ENCODE measurements at regions not wholly inside any gene's neighbourhood (a gene's known extent, or its start where the extent isn't known, plus 50 kb on each side); places are given as distances from the start of the nearest gene placed in this dataset.

- no peak for TF ChIP-seq CTCF (IDR thresholded peaks at IDR 0.05; ENCODE audit: low read depth, low read length, missing control alignments)
- in situ Hi-C loops (cut with HindIII; ENCODE audit: low sequenced_read_pairs), result no loop called here
- no peak overlapping the region for H3K4me3 ChIP-seq (ENCODE audit: low read depth, low read length)
- no peak for DNase-seq (ENCODE audit: low read depth)
These were observed 305.4 kb upstream of the KIF2A start for GRCh38 chr5:62000646-62001045.

DNA sequence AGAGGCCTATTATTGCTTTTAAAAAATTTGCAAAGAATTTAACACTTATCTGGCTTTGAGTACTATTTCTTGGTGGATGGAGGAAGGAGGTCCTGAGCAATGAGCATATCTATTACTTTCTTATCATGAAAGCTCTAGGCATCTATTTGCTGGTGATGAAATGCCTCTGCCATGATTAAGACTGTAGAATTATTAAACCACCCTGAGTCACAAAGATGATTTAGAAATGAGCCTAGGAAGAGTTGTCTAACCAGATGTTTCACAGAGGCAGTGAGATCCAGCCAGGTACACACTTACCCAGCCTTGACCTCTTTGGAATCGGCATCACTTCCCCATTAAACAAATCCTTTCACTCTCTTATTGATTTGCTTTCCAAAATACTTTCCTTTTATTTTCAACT, 304.4 kb upstream of the KIF2A start:
- no peak for TF ChIP-seq CTCF (IDR thresholded peaks at IDR 0.05; ENCODE audit: low read depth, low read length, missing control alignments)
- DNase-seq (ENCODE audit: low read depth), result no peak
- H3K4me3 ChIP-seq (ENCODE audit: low read depth, low read length), result no peak overlapping the region
- in situ Hi-C loops (cut with HindIII; ENCODE audit: low sequenced_read_pairs), result no loop called here

DNA sequence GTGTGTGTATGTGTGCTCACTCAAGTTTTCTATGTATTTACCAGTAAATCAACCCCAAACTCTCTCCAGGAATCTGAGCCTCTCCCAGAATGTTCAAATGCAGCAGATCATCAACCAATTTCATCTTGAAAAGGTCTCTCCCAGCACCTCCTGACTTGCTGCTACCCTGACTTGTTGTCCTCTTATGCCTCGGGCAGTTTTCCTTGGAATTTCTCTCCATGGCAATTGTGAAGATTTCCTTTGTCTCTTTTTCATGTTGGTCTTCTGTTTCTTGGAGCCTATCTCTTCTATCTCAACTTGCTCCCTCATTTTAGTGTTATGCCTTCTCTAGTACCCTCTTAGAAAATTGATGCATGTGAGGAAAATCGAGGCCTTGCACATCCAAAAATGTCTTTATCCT, 303.6 kb upstream of the KIF2A start:
- no peak overlapping the region for H3K4me3 ChIP-seq (ENCODE audit: low read depth, low read length)
- DNase-seq (ENCODE audit: low read depth), result no peak
- TF ChIP-seq CTCF (IDR thresholded peaks at IDR 0.05; ENCODE audit: low read depth, low read length, missing control alignments), result no peak
- in situ Hi-C loops (cut with HindIII; ENCODE audit: low sequenced_read_pairs), result no loop called here

GRCh38 chr5:62005551-62005950, 300.5 kb upstream of the KIF2A start:
- no peak for TF ChIP-seq CTCF (IDR thresholded peaks at IDR 0.05; ENCODE audit: low read depth, low read length, missing control alignments)
- DNase-seq (ENCODE audit: low read depth), result no peak
- H3K4me3 ChIP-seq (ENCODE audit: low read depth, low read length), result no peak overlapping the region
- in situ Hi-C loops (cut with HindIII; ENCODE audit: low sequenced_read_pairs), result no loop called here

DNA sequence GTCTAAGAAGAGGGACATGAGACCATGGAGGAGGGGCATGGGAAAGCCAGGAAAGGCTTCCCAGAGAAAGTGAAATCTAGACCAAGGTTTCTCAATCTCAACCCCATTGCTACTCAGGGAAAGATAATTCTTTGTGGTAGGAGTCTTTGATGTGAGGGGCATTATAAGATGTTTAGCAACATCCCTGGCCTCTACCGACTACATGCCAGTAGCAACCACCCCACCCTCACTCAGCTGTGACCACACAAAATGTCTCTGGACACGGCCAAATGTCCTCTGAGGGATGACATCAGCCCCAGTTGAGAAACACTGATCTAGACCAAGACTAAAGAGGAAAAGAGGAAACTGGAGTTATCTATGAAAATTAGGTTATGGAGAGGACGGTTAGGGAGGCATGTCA, 298.5 kb upstream of the KIF2A start:
- in situ Hi-C loops (cut with HindIII; ENCODE audit: low sequenced_read_pairs), result no loop called here
- DNase-seq (ENCODE audit: low read depth), result no peak
- TF ChIP-seq CTCF (IDR thresholded peaks at IDR 0.05; ENCODE audit: low read depth, low read length, missing control alignments), result no peak
- no peak overlapping the region for H3K4me3 ChIP-seq (ENCODE audit: low read depth, low read length)

DNA sequence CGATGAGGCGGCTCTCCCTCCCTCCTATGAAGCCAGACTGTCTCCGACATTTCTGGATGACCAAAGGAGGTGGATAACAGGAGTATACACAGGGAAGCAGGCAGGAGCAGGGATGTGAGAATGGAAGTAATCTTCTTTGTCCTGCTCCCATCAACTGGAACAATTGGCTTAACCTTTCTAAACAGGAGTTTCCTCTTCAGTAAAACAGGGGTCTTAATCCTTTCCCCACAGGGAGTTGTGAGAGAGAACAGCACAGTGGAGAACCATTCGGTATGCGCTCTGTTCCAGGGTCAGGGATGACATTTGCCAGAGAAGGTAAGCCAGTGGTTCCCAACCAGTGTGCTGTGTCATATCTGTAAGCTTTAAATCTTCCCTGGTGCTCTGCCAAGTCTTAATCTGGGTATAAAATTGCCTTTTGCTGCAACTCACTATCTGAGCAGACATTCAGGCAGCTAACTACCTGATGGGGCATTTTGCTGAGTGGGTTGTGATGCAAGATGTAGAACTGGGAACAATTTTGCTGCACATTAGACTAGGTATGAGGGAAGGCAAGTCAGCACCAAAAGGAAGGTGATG, 294.8 kb upstream of the KIF2A start:
- no peak for DNase-seq (ENCODE audit: low read depth)
- TF ChIP-seq CTCF (IDR thresholded peaks at IDR 0.05; ENCODE audit: low read depth, low read length, missing control alignments), result no peak
- in situ Hi-C loops (cut with HindIII; ENCODE audit: low sequenced_read_pairs), result no loop called here
- no peak overlapping the region for H3K4me3 ChIP-seq (ENCODE audit: low read depth, low read length)

DNA sequence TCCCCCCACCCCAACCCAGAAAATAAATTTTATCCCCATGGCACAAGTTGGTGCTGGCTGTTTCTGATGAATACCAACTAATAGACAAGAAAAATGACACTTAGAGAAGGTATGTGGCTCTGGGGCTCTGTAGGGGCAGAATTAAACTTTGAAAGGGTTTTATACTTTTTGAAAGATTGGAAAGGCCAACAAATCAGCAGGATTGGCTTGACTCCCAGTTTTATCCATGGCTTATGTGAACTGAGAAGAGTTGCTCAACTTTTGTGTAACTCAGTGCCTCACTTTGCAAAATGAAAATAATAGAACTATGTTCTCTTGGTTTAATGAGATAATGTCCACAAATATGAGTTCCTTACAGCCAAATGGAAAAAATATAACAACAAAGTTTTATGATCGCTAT, 288.9 kb upstream of the KIF2A start:
- TF ChIP-seq CTCF (IDR thresholded peaks at IDR 0.05; ENCODE audit: low read depth, low read length, missing control alignments), result no peak
- in situ Hi-C loops (cut with HindIII; ENCODE audit: low sequenced_read_pairs), result no loop called here
- DNase-seq (ENCODE audit: low read depth), result no peak

More for the DNA sequence above, 288.9 kb upstream of the KIF2A start:
- no peak overlapping the region for H3K4me3 ChIP-seq (ENCODE audit: low read depth, low read length)
